ENCODE measurements at regions not wholly inside any gene's neighbourhood (a gene's known extent, or its start where the extent isn't known, plus 50 kb on each side); places are given as distances from the start of the nearest gene placed in this dataset.

DNA sequence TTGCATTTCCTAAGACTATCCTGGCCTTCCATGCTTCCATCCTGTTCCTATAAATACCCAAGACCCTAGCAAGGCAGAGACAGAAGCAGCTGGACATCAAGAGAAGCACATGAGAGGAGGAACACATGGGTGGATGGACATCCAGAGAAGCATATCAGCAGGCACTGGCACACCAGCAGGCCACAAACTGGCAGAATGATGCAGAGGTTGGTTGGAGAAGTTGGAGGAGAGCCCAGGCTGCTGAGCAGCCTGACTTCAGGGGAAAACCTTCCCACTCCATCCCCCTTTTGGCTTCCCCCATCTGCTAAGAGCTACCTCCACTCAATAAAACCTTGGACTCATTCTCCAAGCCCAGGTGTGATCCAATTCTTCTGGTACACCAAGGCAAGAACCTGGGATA lies 332.5 kb downstream of the FRK start:
- TF ChIP-seq, protein P1, sequence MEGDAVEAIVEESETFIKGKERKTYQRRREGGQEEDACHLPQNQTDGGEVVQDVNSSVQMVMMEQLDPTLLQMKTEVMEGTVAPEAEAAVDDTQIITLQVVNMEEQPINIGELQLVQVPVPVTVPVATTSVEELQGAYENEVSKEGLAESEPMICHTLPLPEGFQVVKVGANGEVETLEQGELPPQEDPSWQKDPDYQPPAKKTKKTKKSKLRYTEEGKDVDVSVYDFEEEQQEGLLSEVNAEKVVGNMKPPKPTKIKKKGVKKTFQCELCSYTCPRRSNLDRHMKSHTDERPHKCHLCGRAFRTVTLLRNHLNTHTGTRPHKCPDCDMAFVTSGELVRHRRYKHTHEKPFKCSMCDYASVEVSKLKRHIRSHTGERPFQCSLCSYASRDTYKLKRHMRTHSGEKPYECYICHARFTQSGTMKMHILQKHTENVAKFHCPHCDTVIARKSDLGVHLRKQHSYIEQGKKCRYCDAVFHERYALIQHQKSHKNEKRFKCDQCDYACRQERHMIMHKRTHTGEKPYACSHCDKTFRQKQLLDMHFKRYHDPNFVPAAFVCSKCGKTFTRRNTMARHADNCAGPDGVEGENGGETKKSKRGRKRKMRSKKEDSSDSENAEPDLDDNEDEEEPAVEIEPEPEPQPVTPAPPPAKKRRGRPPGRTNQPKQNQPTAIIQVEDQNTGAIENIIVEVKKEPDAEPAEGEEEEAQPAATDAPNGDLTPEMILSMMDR (conservative IDR thresholded peaks at IDR 0.05; ENCODE audit: low read length), result no peak
- no peak overlapping the region for H3K4me3 ChIP-seq (ENCODE audit: low read length)
- DNase-seq (ENCODE audit: low read depth), result no peak

DNA sequence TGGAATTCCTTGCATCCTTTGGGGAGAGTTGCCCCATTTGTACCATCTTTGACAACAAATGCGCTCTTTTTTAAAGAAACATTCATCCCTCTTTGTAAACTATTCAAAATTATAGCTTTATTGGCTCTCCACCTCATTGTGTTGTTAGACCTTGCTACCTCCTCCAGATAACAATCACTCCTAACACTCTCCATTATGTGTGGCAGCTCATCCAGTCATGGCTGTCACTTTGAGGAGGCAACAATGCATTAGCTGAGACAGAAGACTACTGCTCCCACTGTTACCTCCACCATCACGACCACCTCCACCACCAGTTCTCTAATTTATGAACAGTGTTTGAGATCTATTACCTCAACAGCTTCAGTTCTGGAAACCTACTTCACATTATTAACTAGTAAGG lies 339.1 kb downstream of the FRK start:
- no peak for DNase-seq (ENCODE audit: low read depth)
- no peak overlapping the region for H3K4me3 ChIP-seq (ENCODE audit: low read length)
- TF ChIP-seq, protein P1 (conservative IDR thresholded peaks at IDR 0.05; ENCODE audit: low read length), result no peak

DNA sequence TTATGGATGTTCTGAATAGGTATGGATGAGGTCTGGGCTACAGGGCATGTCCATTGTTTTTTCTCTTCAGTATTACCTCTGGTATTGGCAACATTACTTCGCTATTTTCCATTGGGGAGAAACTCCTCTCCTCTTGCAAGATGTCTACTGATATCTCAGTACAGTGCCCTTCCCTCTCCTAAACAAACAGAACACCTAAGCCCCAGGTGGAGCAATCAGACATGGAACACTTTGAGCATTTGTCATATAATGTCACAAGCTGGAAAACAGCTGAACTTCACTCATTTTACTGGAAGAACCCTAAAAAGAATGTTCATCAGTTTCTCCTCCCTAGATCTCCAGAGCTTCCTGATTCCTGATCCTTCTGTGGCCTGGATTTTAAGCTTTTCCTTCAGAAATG lies 339.8 kb downstream of the FRK start:
- DNase-seq (ENCODE audit: low read depth), result no peak
- TF ChIP-seq, protein P1 (conservative IDR thresholded peaks at IDR 0.05; ENCODE audit: low read length), result no peak
- H3K4me3 ChIP-seq (ENCODE audit: low read length), result no peak overlapping the region

DNA sequence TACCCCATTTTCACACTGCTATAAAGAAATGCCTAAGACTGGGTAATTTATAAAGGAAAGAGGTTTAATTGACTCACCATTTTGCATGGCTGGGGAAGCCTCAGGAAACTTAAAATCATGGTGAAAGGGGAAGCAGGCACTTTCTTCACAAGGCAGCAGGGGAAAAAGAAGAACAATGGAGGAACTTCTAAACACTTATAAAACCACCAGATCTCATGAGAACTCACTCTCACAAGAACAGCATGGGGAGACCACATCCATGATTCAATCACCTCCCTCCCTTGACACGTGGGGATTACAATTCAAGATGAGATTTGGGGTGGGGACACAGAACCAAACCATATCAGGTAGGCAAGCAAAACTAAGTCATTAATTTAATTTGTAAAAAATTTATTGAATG lies 343.2 kb downstream of the FRK start:
- DNase-seq (ENCODE audit: low read depth), result no peak
- H3K4me3 ChIP-seq (ENCODE audit: low read length), result no peak overlapping the region
- TF ChIP-seq, protein P1 (conservative IDR thresholded peaks at IDR 0.05; ENCODE audit: low read length), result no peak

DNA sequence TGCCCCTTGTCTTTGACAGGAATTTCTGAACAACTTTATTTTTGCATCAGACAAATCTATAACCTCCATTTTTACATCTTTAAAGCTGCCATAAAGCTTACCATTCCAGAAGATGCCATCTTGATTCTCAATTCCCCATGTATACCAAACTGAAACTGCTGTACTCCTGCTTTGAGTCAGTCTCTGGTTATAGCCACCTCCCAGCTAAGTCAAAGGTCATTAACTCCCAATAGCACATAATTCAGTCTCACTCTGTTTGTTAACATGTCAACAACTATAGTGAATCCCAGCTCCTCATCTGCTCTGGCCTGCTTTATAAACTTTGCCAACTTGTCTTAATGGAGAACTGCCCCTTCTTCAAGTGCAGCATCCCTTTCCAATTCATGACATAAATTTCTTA lies 343.6 kb downstream of the FRK start:
- H3K4me3 ChIP-seq (ENCODE audit: low read length), result no peak overlapping the region
- TF ChIP-seq, protein P1 (conservative IDR thresholded peaks at IDR 0.05; ENCODE audit: low read length), result no peak
- DNase-seq (ENCODE audit: low read depth), result no peak

DNA sequence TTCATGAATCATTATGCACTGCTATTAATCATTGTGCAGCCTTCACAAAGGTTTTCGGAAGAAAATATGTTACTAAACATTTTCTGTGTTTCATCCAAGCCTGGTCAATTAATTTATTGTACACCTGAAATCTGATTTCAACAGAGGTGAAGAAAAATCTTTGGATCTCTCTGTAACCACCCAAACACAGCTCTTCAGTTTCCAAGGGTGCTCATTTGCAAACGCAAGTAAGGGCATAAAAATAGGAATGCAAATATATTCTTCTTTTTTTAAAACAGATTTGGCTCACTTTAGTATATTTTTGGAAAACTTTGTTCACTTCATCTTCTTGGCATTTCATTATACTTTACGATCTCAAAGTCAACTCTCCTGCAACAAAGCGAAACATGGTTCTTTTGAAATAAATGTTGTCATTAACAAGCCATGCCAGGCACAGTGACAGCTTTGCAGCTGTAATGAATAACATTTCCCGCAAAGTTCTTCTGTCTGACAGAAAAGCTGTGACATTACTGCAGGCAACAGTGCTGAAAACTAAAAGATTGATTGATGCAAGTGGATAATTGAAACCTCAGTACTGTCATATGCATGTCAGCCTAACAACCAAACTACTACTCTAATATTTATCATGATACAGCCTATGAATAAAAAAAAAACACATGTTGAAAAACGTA lies 348.3 kb downstream of the FRK start:
- no peak overlapping the region for H3K4me3 ChIP-seq (ENCODE audit: low read length)

DNA sequence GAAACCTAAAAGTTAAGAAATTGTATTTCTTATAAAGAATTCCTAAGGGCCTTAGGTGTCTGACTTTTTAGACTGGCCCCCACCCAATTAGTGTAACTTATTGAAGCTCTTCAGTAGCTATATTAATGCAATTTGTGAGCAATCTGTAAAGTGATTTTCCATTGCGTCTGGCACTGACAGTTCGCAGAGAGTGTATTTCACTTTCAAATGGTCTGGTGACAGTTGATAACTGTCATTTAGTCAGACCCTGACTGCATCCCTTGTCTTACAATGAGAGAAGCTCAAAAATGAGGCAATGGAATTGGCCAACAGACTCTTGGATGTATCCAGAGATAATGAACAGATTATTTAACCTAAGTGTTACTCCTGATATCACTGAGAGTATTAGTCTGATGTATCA lies 351.8 kb downstream of the FRK start:
- no peak overlapping the region for H3K4me3 ChIP-seq (ENCODE audit: low read length)
- DNase-seq (ENCODE audit: low read depth), result no peak
- TF ChIP-seq, protein P1 (conservative IDR thresholded peaks at IDR 0.05; ENCODE audit: low read length), result no peak

More for the DNA sequence above, 348.3 kb downstream of the FRK start:
- TF ChIP-seq, protein P1 (conservative IDR thresholded peaks at IDR 0.05; ENCODE audit: low read length), result no peak
- DNase-seq (ENCODE audit: low read depth), result no peak
